Fibroblast of upper back skin (primary cell): ENCODE measurements at regions not wholly inside any gene's neighbourhood (a gene's known extent, or its start where the extent isn't known, plus 50 kb on each side); places are given as distances from the start of the nearest gene placed in this dataset.

Source experiments
- DNase-seq: peaks from one replicate; pipeline ENCODE4 v3.0.0-alpha.2; 2013

GRCh38 chr20:48324744-48325143 is 503.1 kb downstream of the PREX1 start:
- DNase-seq = no peak

- no peak for DNase-seq
Observed at GRCh38 chr20:48321271-48321670, 506.5 kb downstream of the PREX1 start.

- no peak for DNase-seq
Observed at GRCh38 chr20:48319943-48320584, 507.7 kb downstream of the PREX1 start.

GRCh38 chr20:48317578-48317977 is 510.2 kb downstream of the PREX1 start:
- no peak for DNase-seq

- DNase-seq = no peak
Observed at GRCh38 chr20:48314925-48315592, 512.7 kb downstream of the PREX1 start.

- no peak for DNase-seq
Observed at GRCh38 chr20:48313324-48313723, 514.5 kb downstream of the PREX1 start.

GRCh38 chr20:48311956-48312355 is 515.8 kb downstream of the PREX1 start:
- no peak for DNase-seq

- DNase-seq = no peak
Observed at GRCh38 chr20:48310305-48310704, 517.5 kb downstream of the PREX1 start.

- DNase-seq = no peak
Observed at GRCh38 chr20:48309293-48309692, 518.5 kb downstream of the PREX1 start.

- no peak for DNase-seq
Observed at GRCh38 chr20:48308882-48309281, 518.9 kb downstream of the PREX1 start.

- no peak for DNase-seq
Observed at GRCh38 chr20:48308232-48308781, 519.5 kb downstream of the PREX1 start.

GRCh38 chr20:48307277-48307676 is 520.5 kb downstream of the PREX1 start:
- no peak for DNase-seq

- no peak for DNase-seq
Observed at GRCh38 chr20:48302844-48303542, 517.7 kb upstream of the SULF2 start.

- no peak for DNase-seq
Observed at GRCh38 chr20:48302149-48302548, 516.9 kb upstream of the SULF2 start.

GRCh38 chr20:48301189-48301588 is 515.9 kb upstream of the SULF2 start:
- no peak for DNase-seq

GRCh38 chr20:48300529-48300928 is 515.2 kb upstream of the SULF2 start:
- DNase-seq = no peak

- DNase-seq = peak; percentile 96
Observed at GRCh38 chr20:48298851-48299484, 513.7 kb upstream of the SULF2 start.

- DNase-seq = no peak
Observed at GRCh38 chr20:48298433-48298832, 513.2 kb upstream of the SULF2 start.

- peak; percentile 77 for DNase-seq
Observed at GRCh38 chr20:48295966-48296421, 510.7 kb upstream of the SULF2 start.

GRCh38 chr20:48295445-48295903 is 510.2 kb upstream of the SULF2 start:
- DNase-seq = peak; percentile 98

GRCh38 chr20:48294942-48295341 is 509.7 kb upstream of the SULF2 start:
- DNase-seq = no peak

GRCh38 chr20:48294196-48294595 is 508.9 kb upstream of the SULF2 start:
- DNase-seq = no peak

- DNase-seq = no peak
Observed at GRCh38 chr20:48293671-48294070, 508.4 kb upstream of the SULF2 start.
